Neural progenitor cell (in vitro differentiated cells): ENCODE measurements at regions not wholly inside any gene's neighbourhood (a gene's known extent, or its start where the extent isn't known, plus 50 kb on each side); places are given as distances from the start of the nearest gene placed in this dataset.

Experiments
- DNase-seq: peaks from one replicate; pipeline ENCODE4 v3.0.0-alpha.2; 2016; ENCODE audit warnings: low spot score
- H2AFZ ChIP-seq: fragments of 200-600 bp; sonication (generic); replicated peaks from 2 replicates; pipeline ENCODE4 v1.6.1; 2016; ENCODE audit warnings: antibody characterized with exemption
- H3F3A ChIP-seq: fragments of 200-600 bp; sonication (generic); 2 replicates; pipeline ENCODE4 v1.6.1; 2016; ENCODE audit warnings: antibody characterized with exemption, low read depth
- H3K27ac ChIP-seq: fragments of 200-600 bp; sonication (generic); 2 replicates; pipeline ENCODE4 v1.5.1; 2016; ENCODE audit warnings: mild to moderate bottlenecking
- H3K27me3 ChIP-seq: fragments of 200-600 bp; sonication (generic); 2 replicates; pipeline ENCODE4 v1.6.1; 2016; ENCODE audit warnings: mild to moderate bottlenecking, moderate library complexity
- H3K36me3 ChIP-seq: fragments of 200-600 bp; sonication (generic); 2 replicates; pipeline ENCODE4 v1.5.1; 2016
- H3K4me1 ChIP-seq: fragments of 200-600 bp; sonication (generic); 2 replicates; pipeline ENCODE4 v1.6.1; 2016; ENCODE audit warnings: mixed run types
- H3K4me2 ChIP-seq: fragments of 200-600 bp; sonication (generic); 2 replicates; pipeline ENCODE4 v1.6.1; 2016
- H3K4me3 ChIP-seq: fragments of 200-600 bp; sonication (generic); 2 replicates; pipeline ENCODE4 v1.5.1; 2016
- H3K79me2 ChIP-seq: fragments of 200-600 bp; sonication (generic); 2 replicates; pipeline ENCODE4 v1.6.1; 2016; ENCODE audit warnings: low read depth
- H3K9ac ChIP-seq: fragments of 200-600 bp; sonication (generic); 2 replicates; pipeline ENCODE4 v1.6.1; 2016
- H3K9me3 ChIP-seq: fragments of 200-600 bp; sonication (generic); 2 replicates; pipeline ENCODE4 v1.5.1; 2016; ENCODE audit warnings: low read depth
- H4K20me1 ChIP-seq: fragments of 200-600 bp; sonication (generic); 2 replicates; pipeline ENCODE4 v1.6.1; 2016; ENCODE audit warnings: low read depth
- H3K27ac Mint-ChIP-seq: 3 replicates; pipeline ENCODE4 v1.8.0; 2021; ENCODE audit warnings: mixed read lengths
- H3K27me3 Mint-ChIP-seq: 2 replicates; pipeline ENCODE4 v1.8.0; 2022; ENCODE audit warnings: low read depth, mild to moderate bottlenecking, inconsistent platforms, moderate library complexity, mixed read lengths; ENCODE audit not compliant: insufficient read depth
- H3K36me3 Mint-ChIP-seq: 3 replicates; pipeline ENCODE4 v1.8.0; 2021; ENCODE audit warnings: mixed read lengths
- H3K4me1 Mint-ChIP-seq: 3 replicates; pipeline ENCODE4 v1.8.0; 2021; ENCODE audit warnings: mixed read lengths
- H3K4me3 Mint-ChIP-seq: 3 replicates; pipeline ENCODE4 v1.8.0; 2021; ENCODE audit warnings: mild to moderate bottlenecking, moderate library complexity, mixed read lengths
- H3K9me3 Mint-ChIP-seq: 3 replicates; pipeline ENCODE4 v1.8.0; 2020; ENCODE audit warnings: mixed read lengths
- EZH2 ChIP-seq: fragments of 200-600 bp; sonication (generic); IDR thresholded peaks from 2 replicates; pipeline ENCODE4 v1.6.1; 2017; ENCODE audit warnings: antibody characterized with exemption, mild to moderate bottlenecking, moderate library complexity
- EZH2phosphoT487 ChIP-seq: fragments of 200-600 bp; sonication (generic); IDR thresholded peaks from 2 replicates; pipeline ENCODE4 v1.6.1; 2017; ENCODE audit warnings: antibody characterized with exemption
- TF ChIP-seq, protein P1 (sequence below): fragments of 200-600 bp; sonication (generic); IDR thresholded peaks from 2 replicates; pipeline ENCODE4 v1.5.1; 2017; ENCODE audit warnings: antibody characterized with exemption, mild to moderate bottlenecking

DNA sequence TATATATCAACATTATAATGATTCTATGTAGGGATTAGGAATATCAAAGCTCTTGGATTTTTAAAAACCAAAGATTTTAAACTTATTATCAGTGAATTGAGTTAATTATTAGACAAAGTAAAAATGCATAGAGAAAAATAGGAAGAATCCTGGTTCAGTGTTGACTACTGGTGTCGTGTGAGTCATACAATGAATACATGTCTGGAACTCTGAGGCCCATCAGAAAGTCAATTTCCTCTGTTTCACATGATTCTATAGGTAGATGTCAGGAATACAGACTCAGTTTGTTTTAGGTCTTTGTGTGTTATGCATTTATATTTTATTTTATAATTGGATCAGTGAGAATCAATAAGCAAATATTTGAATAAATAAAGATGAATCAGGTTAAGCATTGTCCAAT is 84.5 kb upstream of the RTL1 start:
- Histone ChIP-seq H3K79me2 (no peaks in the 10 kb centered on the region), H2AFZ (no peak overlapping the region), H3K27me3 (no peaks in the 10 kb centered on the region), H3K4me1 (no peaks in the 10 kb centered on the region), H3K27ac (no peak overlapping the region), H3K9ac (no peak overlapping the region), H3K4me3 (no peak overlapping the region), H3K4me2 (no peak overlapping the region), H3K9me3 (no peaks in the 10 kb centered on the region), H3F3A (no peaks in the 10 kb centered on the region), H4K20me1 (no peaks in the 10 kb centered on the region), H3K36me3 (no peaks in the 10 kb centered on the region)
- no peak overlapping the region for H3K27ac Mint-ChIP-seq
- no peaks in the 10 kb centered on the region for H3K9me3 Mint-ChIP-seq
- H3K4me1 Mint-ChIP-seq, result no peaks in the 10 kb centered on the region
- H3K27me3 Mint-ChIP-seq, result no peaks in the 10 kb centered on the region
- no peak overlapping the region for H3K4me3 Mint-ChIP-seq
- DNase-seq, result no peak
- TF ChIP-seq EZH2 (no peak), EZH2phosphoT487 (no peak)
- TF ChIP-seq, protein P1, sequence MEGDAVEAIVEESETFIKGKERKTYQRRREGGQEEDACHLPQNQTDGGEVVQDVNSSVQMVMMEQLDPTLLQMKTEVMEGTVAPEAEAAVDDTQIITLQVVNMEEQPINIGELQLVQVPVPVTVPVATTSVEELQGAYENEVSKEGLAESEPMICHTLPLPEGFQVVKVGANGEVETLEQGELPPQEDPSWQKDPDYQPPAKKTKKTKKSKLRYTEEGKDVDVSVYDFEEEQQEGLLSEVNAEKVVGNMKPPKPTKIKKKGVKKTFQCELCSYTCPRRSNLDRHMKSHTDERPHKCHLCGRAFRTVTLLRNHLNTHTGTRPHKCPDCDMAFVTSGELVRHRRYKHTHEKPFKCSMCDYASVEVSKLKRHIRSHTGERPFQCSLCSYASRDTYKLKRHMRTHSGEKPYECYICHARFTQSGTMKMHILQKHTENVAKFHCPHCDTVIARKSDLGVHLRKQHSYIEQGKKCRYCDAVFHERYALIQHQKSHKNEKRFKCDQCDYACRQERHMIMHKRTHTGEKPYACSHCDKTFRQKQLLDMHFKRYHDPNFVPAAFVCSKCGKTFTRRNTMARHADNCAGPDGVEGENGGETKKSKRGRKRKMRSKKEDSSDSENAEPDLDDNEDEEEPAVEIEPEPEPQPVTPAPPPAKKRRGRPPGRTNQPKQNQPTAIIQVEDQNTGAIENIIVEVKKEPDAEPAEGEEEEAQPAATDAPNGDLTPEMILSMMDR, result no peak
- H3K36me3 Mint-ChIP-seq, result no peaks in the 10 kb centered on the region

DNA sequence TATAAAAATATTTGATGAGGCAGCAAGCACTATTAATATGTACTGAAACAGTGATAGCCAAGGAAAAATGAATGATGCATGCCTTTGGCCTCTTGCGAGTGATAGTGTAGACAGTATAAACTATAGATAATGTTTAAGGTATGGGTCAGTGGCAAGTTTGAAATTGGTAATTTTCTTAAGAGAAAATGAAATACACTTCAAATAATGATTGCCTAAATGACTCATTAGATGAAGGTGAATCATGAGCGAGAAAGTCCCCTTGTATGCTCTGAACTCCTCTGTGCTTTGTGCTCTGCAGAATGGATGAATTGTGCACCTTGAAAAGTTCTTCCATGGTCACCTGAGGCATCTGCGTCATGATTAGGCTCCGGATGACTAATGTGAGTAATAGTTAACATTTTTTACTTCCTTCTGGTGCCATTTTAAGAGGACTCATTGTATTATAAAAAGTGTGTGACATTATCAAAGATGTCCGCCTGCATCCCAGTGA is 84.9 kb upstream of the RTL1 start:
- Histone ChIP-seq H3K27me3 (no peaks in the 10 kb centered on the region), H3K9ac (no peak overlapping the region), H4K20me1 (no peaks in the 10 kb centered on the region), H3K9me3 (no peaks in the 10 kb centered on the region), H3K36me3 (no peaks in the 10 kb centered on the region), H3K4me3 (no peak overlapping the region), H3K27ac (no peak overlapping the region), H2AFZ (no peak overlapping the region), H3K4me1 (no peaks in the 10 kb centered on the region), H3F3A (no peaks in the 10 kb centered on the region), H3K4me2 (no peak overlapping the region), H3K79me2 (no peaks in the 10 kb centered on the region)
- H3K4me3 Mint-ChIP-seq, result no peak overlapping the region
- H3K27me3 Mint-ChIP-seq, result no peaks in the 10 kb centered on the region
- H3K36me3 Mint-ChIP-seq, result no peaks in the 10 kb centered on the region
- no peak overlapping the region for H3K27ac Mint-ChIP-seq
- H3K4me1 Mint-ChIP-seq, result no peaks in the 10 kb centered on the region
- H3K9me3 Mint-ChIP-seq, result no peaks in the 10 kb centered on the region
- no peak for TF ChIP-seq EZH2phosphoT487
- TF ChIP-seq, protein P1, result no peak
- TF ChIP-seq EZH2, result no peak
- no peak for DNase-seq

DNA sequence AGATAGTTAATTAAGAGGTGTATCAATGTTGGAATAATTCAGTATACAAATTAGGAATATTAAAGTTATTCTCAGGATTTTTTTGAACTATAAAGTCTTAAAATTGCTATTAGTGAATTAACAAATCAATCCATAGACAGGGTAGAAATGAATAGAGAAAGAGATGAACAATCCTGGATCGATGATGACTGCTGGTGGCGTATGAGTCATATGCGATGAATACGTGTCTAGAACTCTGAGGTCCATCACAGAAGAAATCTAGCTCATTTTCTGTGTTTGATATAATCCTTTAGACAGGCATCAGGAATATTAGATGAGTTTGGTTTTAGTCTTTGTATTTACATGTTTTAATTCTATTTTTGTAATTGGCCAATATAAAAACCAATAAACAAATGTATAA is 85.4 kb upstream of the RTL1 start:
- H3K4me1 Mint-ChIP-seq, result no peaks in the 10 kb centered on the region
- no peaks in the 10 kb centered on the region for H3K79me2 ChIP-seq
- H3K9me3 Mint-ChIP-seq, result no peaks in the 10 kb centered on the region
- no peak overlapping the region for H2AFZ ChIP-seq
- no peaks in the 10 kb centered on the region for H3K27me3 ChIP-seq
- DNase-seq, result no peak
- H3K36me3 ChIP-seq, result no peaks in the 10 kb centered on the region
- no peak overlapping the region for H3K9ac ChIP-seq
- no peaks in the 10 kb centered on the region for H3K4me1 ChIP-seq
- no peak overlapping the region for H3K27ac Mint-ChIP-seq
- H3K4me3 Mint-ChIP-seq, result no peak overlapping the region
- H4K20me1 ChIP-seq, result no peaks in the 10 kb centered on the region
- no peaks in the 10 kb centered on the region for H3K36me3 Mint-ChIP-seq
- no peak overlapping the region for H3K4me2 ChIP-seq
- no peaks in the 10 kb centered on the region for H3K9me3 ChIP-seq
- no peak overlapping the region for H3K4me3 ChIP-seq
- TF ChIP-seq EZH2 (no peak), EZH2phosphoT487 (no peak)
- TF ChIP-seq, protein P1, result no peak
- no peaks in the 10 kb centered on the region for H3F3A ChIP-seq
- no peak overlapping the region for H3K27ac ChIP-seq
- H3K27me3 Mint-ChIP-seq, result no peaks in the 10 kb centered on the region
